C4-2B (cell line): ENCODE measurements at regions not wholly inside any gene's neighbourhood (a gene's known extent, or its start where the extent isn't known, plus 50 kb on each side); places are given as distances from the start of the nearest gene placed in this dataset.

Experiments used
- ZFX ChIP-seq: fragments of 450-650 bp; IDR thresholded peaks from 2 replicates; pipeline ENCODE4 v1.6.1; 2017
- TF ChIP-seq, protein P1 (sequence below): fragments of 450-650 bp; conservative IDR thresholded peaks from 2 replicates; pipeline ENCODE4 v1.5.1; 2017; ENCODE audit warnings: mild to moderate bottlenecking

DNA sequence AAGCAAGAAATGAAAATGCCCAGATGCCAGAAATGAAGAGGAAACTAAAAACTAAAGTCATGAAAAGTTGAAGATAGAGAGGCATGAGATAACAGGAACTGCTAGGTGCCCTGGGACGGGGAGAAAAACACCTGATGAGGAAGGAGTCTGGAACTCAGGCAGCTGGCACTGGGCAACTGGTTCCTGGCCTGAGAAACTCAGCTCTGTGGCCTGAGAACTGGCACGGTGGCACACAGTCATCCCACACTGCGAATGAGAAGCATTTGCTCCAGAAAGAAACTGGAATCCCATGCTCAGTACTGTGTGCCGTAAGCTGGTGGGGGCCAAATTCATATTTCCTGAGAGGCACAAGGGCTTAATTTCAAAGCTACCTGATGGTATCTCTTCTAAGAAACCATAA lies 53.6 kb upstream of the RORA start:
- TF ChIP-seq, protein P1, sequence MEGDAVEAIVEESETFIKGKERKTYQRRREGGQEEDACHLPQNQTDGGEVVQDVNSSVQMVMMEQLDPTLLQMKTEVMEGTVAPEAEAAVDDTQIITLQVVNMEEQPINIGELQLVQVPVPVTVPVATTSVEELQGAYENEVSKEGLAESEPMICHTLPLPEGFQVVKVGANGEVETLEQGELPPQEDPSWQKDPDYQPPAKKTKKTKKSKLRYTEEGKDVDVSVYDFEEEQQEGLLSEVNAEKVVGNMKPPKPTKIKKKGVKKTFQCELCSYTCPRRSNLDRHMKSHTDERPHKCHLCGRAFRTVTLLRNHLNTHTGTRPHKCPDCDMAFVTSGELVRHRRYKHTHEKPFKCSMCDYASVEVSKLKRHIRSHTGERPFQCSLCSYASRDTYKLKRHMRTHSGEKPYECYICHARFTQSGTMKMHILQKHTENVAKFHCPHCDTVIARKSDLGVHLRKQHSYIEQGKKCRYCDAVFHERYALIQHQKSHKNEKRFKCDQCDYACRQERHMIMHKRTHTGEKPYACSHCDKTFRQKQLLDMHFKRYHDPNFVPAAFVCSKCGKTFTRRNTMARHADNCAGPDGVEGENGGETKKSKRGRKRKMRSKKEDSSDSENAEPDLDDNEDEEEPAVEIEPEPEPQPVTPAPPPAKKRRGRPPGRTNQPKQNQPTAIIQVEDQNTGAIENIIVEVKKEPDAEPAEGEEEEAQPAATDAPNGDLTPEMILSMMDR, result no peak
- no peak for TF ChIP-seq ZFX
